KBM-7 (cell line): ENCODE measurements at regions not wholly inside any gene's neighbourhood (a gene's known extent, or its start where the extent isn't known, plus 50 kb on each side); places are given as distances from the start of the nearest gene placed in this dataset.
"Not testable (repeated sequence)": the region's sequence is repeated elsewhere in the genome, so short reads cannot be mapped to it uniquely, and the experiment has no call there.

ENCODE experiments used
- DNase-seq: peaks from one replicate; pipeline ENCODE4 v3.0.0-alpha.2; 2015
- in situ Hi-C: fragments of 300-500 bp; cut with MboI; formaldehyde crosslinking; loops from 2 replicates; pipeline ENCODE4 v1.14.3; 2020; ENCODE audit warnings: low sequenced_read_pairs, low pct_unique_long_range_greater_than_20kb, mixed read lengths

GRCh38 chr13:75181906-75182305, 300.1 kb downstream of the TBC1D4 start:
- no peak for DNase-seq
- in situ Hi-C loops: no loop called here

- in situ Hi-C loops: no loop called here
Observed at GRCh38 chr13:75180805-75181455, 301.0 kb downstream of the TBC1D4 start.

DNA sequence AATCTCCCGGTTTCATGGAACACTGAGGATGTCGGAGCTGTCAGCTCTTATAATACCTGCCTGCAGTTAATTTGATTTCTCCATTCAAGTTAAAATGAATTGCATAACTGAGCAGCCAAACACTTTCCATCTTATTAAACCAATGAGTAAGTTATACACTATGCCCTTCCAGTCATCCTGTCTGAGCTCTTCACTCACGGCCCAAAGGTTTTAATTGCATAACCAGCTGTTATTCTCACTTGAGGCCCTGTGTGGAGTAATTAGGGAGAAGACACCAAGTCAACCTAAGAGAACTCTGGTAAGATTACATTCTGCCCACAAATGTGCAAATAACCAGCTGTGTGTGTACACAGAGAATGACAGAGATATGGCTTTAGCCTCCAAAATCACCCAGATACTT, 303.5 kb downstream of the TBC1D4 start:
- in situ Hi-C loops: no loop called here
- DNase-seq: no peak

More at GRCh38 chr13:75180805-75181455, 301.0 kb downstream of the TBC1D4 start:
- no peak for DNase-seq

- no peak for DNase-seq
- in situ Hi-C loops: no loop called here
Observed at GRCh38 chr13:75175575-75175974, 306.4 kb downstream of the TBC1D4 start.

- in situ Hi-C loops, DNase-seq: not testable (repeated sequence)
Observed at GRCh38 chr13:75175097-75175496, 306.9 kb downstream of the TBC1D4 start.

DNA sequence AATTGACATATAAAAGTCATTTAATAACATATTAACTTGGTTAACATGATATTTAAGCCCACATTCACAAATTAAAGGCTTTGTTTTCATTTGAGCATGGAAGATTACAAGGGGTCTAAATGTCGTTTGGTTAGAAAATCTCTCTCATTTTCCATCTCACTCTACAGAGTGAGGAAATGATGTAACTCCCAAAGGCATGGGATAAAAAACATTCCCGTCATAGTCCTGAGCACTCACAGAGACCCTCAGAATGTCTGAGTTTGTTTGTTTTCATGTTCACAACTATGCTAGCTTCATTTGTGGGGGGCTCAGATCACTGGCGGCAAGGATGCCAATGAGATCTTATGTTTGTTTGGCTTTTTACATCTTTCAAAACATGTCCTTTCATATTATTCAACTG, 307.5 kb downstream of the TBC1D4 start:
- in situ Hi-C loops: no loop called here
- no peak for DNase-seq

GRCh38 chr13:75173457-75174356, 308.3 kb downstream of the TBC1D4 start:
- in situ Hi-C loops: no loop called here
- no peak for DNase-seq

DNA sequence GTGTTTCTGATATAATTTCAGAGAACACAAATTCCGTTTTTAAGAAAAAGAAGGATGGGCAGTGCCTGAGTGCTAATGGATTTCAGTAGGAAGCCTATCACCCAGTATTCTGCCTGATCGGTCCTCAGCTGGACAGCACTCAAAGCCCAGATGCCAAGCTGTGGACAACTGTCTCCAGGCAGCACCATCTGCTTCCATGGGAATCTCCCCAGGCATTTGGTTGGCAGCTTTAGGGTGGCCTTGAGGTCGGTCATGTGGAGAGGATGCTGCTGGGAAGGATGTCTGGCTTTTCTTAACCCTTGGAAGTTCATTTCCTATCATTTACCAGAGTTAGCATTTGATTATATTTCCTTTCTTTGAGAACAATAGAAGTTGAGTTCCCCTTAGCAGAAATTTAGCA, 311.7 kb downstream of the TBC1D4 start:
- in situ Hi-C loops: no loop called here
- no peak for DNase-seq

GRCh38 chr13:75165543-75166230, 316.3 kb downstream of the TBC1D4 start:
- in situ Hi-C loops: no loop called here
- no peak for DNase-seq

GRCh38 chr13:75161804-75162203, 320.2 kb downstream of the TBC1D4 start:
- no peak for DNase-seq
- in situ Hi-C loops: no loop called here

GRCh38 chr13:75160984-75161383, 321.0 kb downstream of the TBC1D4 start:
- no peak for DNase-seq
- in situ Hi-C loops: no loop called here

DNA sequence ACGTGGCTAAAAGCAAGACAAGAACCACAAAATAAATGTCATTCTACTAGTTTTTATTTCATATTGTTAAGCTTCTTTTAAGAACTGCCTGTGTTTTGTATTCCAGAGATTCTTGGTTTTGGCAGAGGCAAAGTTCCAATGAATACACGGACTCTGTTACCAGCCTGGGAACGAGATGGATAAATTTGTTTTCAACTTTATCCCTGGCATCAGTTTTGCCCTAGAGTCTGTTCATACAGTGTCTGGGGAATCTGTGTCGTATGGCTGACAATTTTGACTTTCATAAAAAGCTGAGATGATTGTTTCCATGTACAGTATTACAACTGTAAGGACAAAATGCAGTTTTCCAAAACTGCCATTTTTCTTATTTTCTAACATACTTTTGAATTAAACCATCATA, 327.6 kb downstream of the TBC1D4 start:
- in situ Hi-C loops: no loop called here
- no peak for DNase-seq

GRCh38 chr13:75153834-75154233, 328.1 kb downstream of the TBC1D4 start:
- DNase-seq: no peak
- in situ Hi-C loops: no loop called here

DNA sequence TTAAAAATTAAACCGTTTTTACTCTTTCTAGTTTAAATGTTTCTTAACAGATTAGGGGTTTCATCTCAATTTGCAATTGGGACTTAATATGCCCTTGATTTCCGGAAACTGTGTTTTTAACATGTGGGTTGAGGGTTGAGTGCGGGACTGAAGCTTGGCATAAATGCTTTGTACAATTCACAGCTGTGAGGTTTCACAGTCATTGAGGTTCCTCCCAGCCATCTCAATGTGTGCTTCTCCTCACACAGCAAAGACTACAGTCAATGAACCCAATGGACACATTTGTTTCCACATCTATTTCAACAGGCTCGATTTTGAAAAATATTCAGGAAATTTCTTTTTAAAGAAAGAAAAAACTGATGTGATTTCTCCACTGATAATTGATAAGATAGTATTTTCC, 328.6 kb downstream of the TBC1D4 start:
- in situ Hi-C loops: no loop called here
- no peak for DNase-seq

DNA sequence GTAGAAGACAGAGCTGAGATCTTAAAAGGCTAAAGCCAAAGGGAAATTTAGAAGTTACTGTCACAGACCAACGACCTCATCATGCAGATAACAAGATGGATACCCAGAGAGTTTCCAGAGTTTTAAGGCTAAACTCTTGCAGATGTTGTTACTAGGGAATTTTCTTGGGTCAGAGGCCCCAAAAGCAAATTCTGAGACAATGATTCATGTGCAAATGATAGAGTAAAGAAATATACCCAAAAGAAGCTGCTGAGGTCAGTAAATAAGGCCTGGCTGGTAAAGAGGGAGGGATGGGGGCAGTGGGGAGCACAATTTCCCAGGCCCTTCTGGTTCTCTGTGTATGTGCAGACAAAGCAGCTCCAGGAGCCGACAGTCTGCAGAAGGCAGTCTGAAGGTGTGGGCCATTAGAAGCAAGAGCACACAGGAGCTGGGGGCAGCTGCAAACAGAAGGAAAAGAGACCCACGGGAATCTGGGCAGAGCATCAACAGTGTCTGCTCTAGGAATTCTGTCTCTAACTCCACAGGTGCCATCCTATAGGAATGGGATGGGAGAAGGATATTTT, 330.8 kb downstream of the TBC1D4 start:
- DNase-seq: no peak
- in situ Hi-C loops: no loop called here

GRCh38 chr13:75149776-75150175, 332.2 kb downstream of the TBC1D4 start:
- no peak for DNase-seq
- in situ Hi-C loops: no loop called here

DNA sequence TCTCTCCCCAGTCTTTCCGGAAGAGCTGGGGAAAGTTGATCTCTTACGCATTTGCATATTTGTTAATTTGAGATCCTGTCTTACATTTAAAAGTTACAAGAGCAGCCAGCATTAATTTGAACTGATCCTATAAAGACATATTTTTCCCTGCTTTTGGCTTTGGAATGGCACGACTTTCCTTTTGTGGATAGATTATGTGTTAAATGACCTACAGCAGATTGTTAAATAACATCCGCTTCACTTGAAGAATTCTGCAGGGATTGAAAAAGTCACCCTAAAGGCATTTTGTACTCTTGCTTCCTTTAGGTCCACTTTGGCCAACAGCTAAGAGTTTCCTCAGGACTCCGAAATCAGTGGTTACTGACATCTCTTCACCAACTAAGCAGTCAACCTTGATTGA, 334.0 kb downstream of the TBC1D4 start:
- no peak for DNase-seq
- in situ Hi-C loops: no loop called here

DNA sequence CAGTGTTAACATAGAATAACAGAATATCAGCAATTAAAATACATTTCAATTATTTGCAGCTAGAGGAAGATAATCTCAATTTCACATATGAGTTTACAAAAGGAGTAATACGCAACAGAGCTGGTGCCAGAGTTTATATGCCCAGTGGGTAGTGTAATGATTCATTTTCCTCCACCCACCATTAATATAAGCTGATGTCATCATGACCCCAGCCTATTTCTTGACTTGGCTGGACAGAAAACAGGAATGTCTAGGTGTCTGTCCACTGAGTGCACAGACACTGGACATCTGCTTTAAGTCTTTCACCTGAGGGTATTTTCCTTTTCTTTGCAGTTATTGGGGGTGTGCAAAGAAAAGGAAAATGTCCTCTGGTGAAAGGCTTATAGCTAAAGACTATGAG, 335.5 kb downstream of the TBC1D4 start:
- no peak for DNase-seq
- in situ Hi-C loops: no loop called here

GRCh38 chr13:75145927-75146326, 336.0 kb downstream of the TBC1D4 start:
- in situ Hi-C loops: no loop called here
- DNase-seq: no peak

- in situ Hi-C loops: no loop called here
- no peak for DNase-seq
Observed at GRCh38 chr13:75139291-75139690, 342.7 kb downstream of the TBC1D4 start.
